ENCODE measurements at regions not wholly inside any gene's neighbourhood (a gene's known extent, or its start where the extent isn't known, plus 50 kb on each side); places are given as distances from the start of the nearest gene placed in this dataset.

DNA sequence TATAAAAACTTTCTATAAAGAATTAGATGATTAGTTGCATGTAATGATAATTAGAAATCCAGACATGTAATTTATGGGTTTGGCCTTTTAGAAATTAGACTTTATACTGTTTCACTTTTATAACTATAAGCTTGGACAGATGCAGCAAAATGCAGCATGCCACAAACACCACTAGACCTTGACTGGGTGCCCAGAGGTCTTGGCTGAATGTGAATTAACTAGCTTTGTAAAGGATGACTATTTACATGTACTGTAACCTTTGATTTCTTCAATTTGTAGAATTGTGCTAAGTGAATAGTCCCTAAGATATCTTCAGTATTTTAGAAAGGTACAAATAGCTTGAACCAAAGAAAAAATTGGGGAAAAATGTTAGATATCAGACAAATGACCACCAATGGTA, 2168.1 kb downstream of the MAT2B start:
- Histone ChIP-seq H3K27me3 (peaks cover 5% of the 10 kb centered on the region; the same call in 1 of the 2 replicates), H3K36me3 (no peaks in the 10 kb centered on the region), H3K4me3 (no peak overlapping the region), H3K27ac (no peak overlapping the region), H3K9me3 (replicated peaks) (no peaks in the 10 kb centered on the region), H3K4me1 (no peaks in the 10 kb centered on the region)
- DNase-seq: no peak

DNA sequence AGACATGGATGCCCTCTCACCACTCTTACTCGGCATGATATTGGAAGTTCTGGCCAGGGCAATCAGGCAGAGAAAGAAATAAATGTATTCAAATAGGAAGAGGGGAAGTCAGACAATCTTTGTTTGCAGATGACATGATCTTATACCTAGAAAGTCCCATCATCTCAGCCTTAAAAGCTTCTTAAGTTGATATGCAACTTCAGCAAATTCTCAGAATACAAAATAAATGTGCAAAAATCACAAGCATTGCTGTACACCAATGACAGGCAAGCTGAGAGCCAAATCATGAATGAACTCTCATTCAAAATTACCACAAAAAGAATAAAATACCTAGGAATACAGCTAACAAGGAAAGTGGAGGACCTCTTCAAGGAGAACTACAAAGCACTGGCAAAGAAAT, 2190.4 kb downstream of the MAT2B start:
- no peaks in the 10 kb centered on the region for H3K36me3 ChIP-seq
- no peak for DNase-seq
- H3K9me3 ChIP-seq (replicated peaks): no peaks in the 10 kb centered on the region
- no peaks in the 10 kb centered on the region for H3K4me1 ChIP-seq
- no peak overlapping the region for H3K4me3 ChIP-seq
- no peaks in the 10 kb centered on the region for H3K27me3 ChIP-seq
- H3K27ac ChIP-seq: no peak overlapping the region

DNA sequence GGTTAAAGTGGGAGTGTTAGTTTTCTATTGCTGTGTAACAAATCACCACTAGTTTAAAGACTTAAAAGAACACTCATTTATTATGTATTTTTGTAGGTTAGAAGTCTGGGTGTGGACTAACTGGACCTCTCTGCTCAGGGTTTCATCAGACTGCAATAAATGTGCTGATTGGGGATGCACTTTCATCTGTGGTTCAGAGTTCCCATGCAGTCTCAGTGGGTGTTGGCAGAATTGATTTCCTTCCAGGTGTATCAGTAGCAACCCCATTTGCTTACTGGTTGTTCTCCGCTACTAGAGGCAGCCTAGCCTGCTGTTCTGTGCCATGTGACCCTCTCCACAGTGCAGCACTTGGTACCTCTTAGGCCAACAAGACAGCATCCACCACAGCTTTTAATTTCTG, 2200.5 kb downstream of the MAT2B start:
- no peaks in the 10 kb centered on the region for H3K36me3 ChIP-seq
- peaks cover 3% of the 10 kb centered on the region; the same call in 1 of the 2 replicates for H3K27me3 ChIP-seq
- no peak overlapping the region for H3K27ac ChIP-seq
- H3K9me3 ChIP-seq (replicated peaks): no peaks in the 10 kb centered on the region
- H3K4me3 ChIP-seq: no peak overlapping the region
- no peak for DNase-seq
- H3K4me1 ChIP-seq: no peaks in the 10 kb centered on the region

DNA sequence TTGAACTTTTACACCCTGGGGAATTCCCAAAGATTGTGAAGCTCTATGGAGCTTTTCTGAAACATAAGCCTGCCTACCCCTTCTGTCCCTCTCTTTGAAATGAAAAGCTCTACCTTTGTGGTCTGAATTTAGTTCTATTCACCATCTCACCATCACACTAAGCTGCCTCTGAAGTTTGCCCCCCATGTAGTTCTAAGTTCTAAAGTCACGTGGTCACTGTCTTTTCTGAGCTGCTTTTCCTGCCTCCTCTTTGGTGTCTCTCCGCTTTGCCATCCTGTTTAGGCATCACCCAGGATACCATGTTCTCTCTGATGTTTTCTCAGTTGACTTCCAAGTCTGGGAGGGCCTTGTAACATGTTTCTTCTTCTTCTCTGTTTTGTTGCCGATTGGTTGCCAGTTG, 2206.6 kb downstream of the MAT2B start:
- H3K27me3 ChIP-seq: peaks cover 3% of the 10 kb centered on the region; the same call in 1 of the 2 replicates
- H3K4me3 ChIP-seq: no peak overlapping the region
- H3K4me1 ChIP-seq: no peaks in the 10 kb centered on the region
- no peak for DNase-seq
- no peak overlapping the region for H3K27ac ChIP-seq
- H3K36me3 ChIP-seq: no peaks in the 10 kb centered on the region
- no peaks in the 10 kb centered on the region for H3K9me3 ChIP-seq (replicated peaks)

DNA sequence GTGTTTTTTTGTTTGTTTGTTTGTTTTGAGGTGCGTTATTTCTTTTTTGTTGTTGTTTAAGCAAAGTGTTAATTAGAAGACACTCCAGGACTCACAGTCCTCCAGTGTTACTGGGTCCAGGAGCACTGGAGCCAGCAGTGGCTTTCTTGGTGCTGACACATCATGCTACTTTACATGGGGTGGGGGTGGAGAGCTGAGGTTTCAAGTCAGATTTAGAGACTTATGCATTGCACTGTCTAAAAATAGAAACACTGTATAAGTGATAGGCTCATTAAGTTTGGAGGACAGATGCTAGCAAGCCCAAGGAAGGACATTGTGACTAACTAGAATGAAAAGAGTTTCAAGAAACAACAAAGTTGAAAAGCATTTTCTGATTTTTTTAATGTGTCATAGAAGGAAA, 2209.2 kb downstream of the MAT2B start:
- no peak overlapping the region for H3K27ac ChIP-seq
- H3K36me3 ChIP-seq: no peaks in the 10 kb centered on the region
- no peaks in the 10 kb centered on the region for H3K9me3 ChIP-seq (replicated peaks)
- DNase-seq: no peak
- H3K27me3 ChIP-seq: no peaks in the 10 kb centered on the region
- H3K4me3 ChIP-seq: no peak overlapping the region
- no peaks in the 10 kb centered on the region for H3K4me1 ChIP-seq

DNA sequence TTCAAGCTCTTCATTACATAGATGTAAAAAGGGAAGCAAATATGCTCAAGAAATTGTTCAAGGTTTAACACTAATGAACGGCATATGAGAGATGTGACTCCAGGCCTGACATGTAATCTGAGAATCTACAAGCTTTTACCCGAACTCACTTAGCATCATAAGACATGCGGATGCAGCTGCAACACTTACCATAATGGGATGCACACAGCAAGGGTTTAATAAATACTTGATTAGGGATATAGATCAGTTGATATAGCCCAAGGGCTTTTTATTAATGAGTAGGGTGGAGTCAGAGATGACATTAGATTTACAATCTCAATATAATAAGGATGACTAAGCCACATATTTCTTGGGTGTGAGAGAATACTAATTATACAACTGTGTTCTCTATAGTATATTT, 2215.5 kb downstream of the MAT2B start:
- no peak overlapping the region for H3K27ac ChIP-seq
- H3K36me3 ChIP-seq: no peaks in the 10 kb centered on the region
- H3K9me3 ChIP-seq (replicated peaks): no peaks in the 10 kb centered on the region
- no peaks in the 10 kb centered on the region for H3K4me1 ChIP-seq
- no peak overlapping the region for H3K4me3 ChIP-seq
- H3K27me3 ChIP-seq: peaks cover 4% of the 10 kb centered on the region
- DNase-seq: no peak

DNA sequence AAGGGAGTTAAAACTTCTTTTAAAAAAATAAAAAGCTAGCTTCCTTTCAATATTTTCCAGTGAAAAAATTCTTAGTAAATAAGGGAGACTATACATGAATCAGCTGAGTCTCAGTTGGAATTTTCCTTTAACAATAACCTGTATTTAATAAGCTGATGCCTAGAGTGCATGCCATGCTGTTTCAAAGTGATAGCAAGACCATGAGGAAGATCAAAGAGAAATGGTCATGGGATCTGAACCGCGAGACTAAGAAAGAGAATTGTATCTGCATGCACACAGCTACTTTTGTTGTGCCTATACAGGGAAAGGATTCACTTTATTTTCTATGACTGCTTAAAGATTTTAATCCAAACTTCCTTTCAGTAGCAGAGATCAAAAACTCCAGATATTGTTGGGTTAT, 2217.0 kb downstream of the MAT2B start:
- no peaks in the 10 kb centered on the region for H3K9me3 ChIP-seq (replicated peaks)
- no peak overlapping the region for H3K27ac ChIP-seq
- H3K36me3 ChIP-seq: no peaks in the 10 kb centered on the region
- H3K4me3 ChIP-seq: no peak overlapping the region
- no peak for DNase-seq
- peaks cover 4% of the 10 kb centered on the region for H3K27me3 ChIP-seq
- no peaks in the 10 kb centered on the region for H3K4me1 ChIP-seq

DNA sequence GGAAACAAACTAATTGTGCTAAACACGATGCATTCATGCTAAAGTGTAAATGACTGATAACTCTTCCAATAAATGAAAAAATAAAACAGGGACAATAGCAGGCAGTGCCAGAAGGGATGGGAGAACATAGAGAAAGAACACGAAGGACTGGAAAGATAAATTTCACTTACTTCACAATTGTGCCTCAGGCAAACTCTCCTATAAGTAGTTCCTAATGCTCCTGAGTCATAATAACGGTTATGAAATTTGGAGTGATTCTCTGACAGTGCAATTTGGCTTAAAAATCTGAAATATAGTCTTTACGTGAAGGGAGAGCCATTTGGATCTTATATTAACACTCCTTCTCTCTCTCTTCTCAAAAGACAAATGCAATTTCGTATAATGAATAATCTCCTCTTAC, 2218.5 kb downstream of the MAT2B start:
- Histone ChIP-seq H3K4me3 (no peak overlapping the region), H3K27ac (no peak overlapping the region), H3K9me3 (replicated peaks) (no peaks in the 10 kb centered on the region), H3K27me3 (peaks cover 4% of the 10 kb centered on the region), H3K36me3 (no peaks in the 10 kb centered on the region), H3K4me1 (no peaks in the 10 kb centered on the region)
- no peak for DNase-seq

DNA sequence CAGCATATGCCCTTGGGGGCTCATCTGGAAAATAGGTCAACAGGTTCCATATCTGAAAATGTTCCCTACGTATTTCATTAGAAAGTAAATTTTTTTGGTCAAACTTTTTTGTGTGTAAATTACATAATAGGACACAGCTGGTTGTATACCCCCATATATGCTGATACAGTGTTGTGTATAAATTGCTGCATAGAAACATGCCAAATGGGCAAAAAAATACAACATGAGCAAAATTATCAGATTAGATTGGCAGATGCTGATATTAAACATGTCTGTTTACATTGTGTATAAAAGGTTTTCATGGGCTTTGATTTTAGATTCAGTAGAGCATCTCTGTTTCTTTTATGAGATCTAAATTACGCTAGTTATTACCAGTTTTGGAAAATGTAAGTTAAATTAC, 2223.0 kb downstream of the MAT2B start:
- H3K36me3 ChIP-seq: no peaks in the 10 kb centered on the region
- H3K27me3 ChIP-seq: no peaks in the 10 kb centered on the region; the same call in 1 of the 2 replicates
- no peaks in the 10 kb centered on the region for H3K9me3 ChIP-seq (replicated peaks)
- H3K4me3 ChIP-seq: no peak overlapping the region
- DNase-seq: no peak
- H3K27ac ChIP-seq: no peak overlapping the region
- no peaks in the 10 kb centered on the region for H3K4me1 ChIP-seq

DNA sequence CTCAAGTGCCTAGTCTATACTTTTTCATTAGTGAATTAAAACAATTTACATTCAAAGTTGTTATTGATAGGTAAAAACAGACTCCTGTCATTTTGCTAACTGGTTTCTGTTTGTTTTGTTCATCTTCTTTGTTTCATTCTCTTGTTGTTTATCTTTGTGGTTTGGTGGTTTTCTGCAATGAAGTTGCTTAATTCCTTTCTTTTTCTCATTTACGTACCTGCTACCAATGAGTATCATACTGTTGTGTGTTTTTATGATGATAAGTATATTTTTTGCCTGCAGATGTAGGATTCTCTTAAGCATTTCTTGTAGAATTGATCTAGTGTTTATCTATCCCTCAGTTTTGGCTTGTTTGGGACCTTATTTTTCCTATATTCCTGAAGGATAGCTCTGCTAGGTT, 2230.0 kb downstream of the MAT2B start:
- no peak overlapping the region for H3K4me3 ChIP-seq
- H3K27ac ChIP-seq: no peak overlapping the region
- no peaks in the 10 kb centered on the region for H3K9me3 ChIP-seq (replicated peaks)
- no peaks in the 10 kb centered on the region for H3K27me3 ChIP-seq
- no peak for DNase-seq
- no peaks in the 10 kb centered on the region for H3K4me1 ChIP-seq
- H3K36me3 ChIP-seq: no peaks in the 10 kb centered on the region

DNA sequence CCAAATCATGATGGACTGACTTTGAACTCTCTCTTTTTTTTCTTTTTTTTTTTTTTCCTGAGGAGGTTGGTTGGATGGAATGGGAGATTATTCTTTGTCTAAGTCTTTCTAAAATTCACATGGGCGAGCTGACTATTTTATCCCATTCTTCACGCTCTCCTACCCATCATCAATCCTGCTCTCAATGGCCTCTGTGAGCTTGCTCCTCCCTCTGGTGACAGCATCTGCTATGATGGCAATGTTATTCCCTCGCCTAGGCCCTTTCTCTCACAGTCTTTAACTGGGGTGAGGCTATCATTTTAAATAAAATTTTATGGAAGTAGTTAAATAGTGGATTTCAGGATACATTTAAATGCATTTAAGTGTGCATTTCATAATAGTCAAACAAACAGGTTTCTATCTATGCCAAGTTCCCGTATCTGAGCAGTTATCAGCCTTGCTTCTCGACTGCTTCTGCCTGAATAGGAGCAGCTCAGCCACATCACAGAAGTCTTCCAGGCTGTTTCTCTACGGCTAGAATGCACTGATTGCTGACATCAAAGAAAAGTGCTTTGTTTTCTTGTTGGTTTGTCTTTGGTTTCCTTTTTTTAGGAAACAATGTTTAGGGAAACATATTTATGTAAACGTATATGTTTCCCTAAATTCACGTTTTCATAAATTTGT, 2233.8 kb downstream of the MAT2B start:
- DNase-seq: no peak
- H3K27ac ChIP-seq: no peak overlapping the region
- no peaks in the 10 kb centered on the region for H3K27me3 ChIP-seq
- no peak overlapping the region for H3K4me3 ChIP-seq
- H3K4me1 ChIP-seq: no peaks in the 10 kb centered on the region
- no peaks in the 10 kb centered on the region for H3K36me3 ChIP-seq
- H3K9me3 ChIP-seq (replicated peaks): no peaks in the 10 kb centered on the region

DNA sequence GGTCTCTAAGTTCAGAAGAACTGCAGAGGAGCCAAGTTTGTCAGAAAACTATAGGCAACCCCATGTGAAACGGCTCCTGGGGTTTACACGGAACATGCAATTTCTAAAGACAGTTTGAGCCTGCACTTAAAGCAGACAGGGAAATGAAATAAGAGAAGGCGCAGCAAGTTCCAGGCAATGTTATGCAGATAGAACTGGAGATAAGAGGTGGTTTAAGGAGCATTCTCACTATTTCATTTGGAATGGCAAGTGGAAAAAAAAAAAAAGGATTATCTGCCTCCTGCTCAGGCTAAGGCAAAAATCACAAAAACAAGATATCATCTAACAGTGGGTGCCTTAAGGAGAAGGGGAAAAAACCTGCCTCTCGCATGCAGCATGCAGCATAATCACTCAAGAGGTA, 2252.4 kb downstream of the MAT2B start:
- H3K36me3 ChIP-seq: no peaks in the 10 kb centered on the region
- no peak overlapping the region for H3K27ac ChIP-seq
- no peaks in the 10 kb centered on the region for H3K9me3 ChIP-seq (replicated peaks)
- no peak overlapping the region for H3K4me3 ChIP-seq
- H3K27me3 ChIP-seq: no peaks in the 10 kb centered on the region
- DNase-seq: no peak
- H3K4me1 ChIP-seq: no peaks in the 10 kb centered on the region

DNA sequence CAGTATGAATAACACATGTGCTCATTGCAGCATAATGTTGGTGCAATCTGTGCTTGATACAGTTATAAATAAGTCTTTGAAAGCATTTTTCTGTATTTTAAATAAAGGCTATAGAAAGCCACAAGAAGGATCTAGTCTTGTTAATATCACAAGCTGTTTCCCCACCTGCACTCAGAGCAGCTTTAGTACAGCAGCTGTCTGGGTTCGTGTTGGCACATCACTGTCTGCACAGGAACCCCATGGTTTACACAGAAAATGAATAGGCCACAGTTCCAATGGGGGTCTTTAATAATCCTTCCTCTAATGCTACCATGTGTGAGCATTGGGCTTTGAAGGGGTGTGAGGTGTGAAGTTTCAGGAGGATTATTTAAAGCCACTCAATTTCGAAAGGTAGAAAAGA, 2269.7 kb downstream of the MAT2B start:
- H3K36me3 ChIP-seq: no peaks in the 10 kb centered on the region
- H3K27me3 ChIP-seq: no peaks in the 10 kb centered on the region
- no peaks in the 10 kb centered on the region for H3K4me1 ChIP-seq
- no peak overlapping the region for H3K4me3 ChIP-seq
- H3K27ac ChIP-seq: no peak overlapping the region
- no peaks in the 10 kb centered on the region for H3K9me3 ChIP-seq (replicated peaks)
- no peak for DNase-seq

DNA sequence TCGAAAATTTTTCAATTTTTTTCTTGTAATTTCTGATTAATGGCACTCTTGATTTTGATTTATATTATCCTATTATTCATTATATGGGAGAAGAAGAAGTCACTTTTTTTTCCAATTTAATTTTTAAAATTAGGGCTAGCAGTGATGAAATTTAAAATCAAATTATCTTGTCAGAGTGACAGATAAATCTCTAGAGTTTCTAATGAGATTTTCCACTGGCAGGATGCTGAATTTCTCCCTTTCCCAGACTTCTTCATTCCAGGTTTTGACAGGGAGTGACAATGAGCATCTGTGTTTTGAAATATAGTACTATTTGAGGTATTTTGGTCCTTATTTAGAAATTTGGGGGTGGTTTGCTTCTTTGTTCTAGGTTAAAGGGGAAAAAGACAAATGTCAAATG, 2274.1 kb downstream of the MAT2B start:
- H3K4me3 ChIP-seq: no peak overlapping the region

DNA sequence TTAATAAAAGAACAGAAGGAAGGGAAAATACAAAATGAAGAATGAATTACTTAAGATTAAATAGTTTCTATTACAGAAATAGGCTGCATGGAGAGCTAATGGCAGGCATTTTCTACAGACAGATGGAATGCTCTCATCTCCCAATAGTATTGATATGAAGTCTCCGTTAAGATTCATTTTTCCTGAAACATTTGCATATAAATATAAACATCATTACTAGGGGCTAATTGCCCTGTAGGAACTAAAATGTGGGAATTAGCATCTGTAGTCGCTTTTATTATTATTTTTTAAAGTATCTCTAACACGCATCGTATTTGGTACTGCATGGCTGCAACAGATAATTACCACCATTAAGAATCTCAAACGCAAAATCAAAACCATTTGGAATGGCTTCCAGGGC, 2275.5 kb downstream of the MAT2B start:
- Histone ChIP-seq H3K4me3 (no peak overlapping the region), H3K4me1 (no peaks in the 10 kb centered on the region), H3K9me3 (replicated peaks) (no peaks in the 10 kb centered on the region), H3K36me3 (no peaks in the 10 kb centered on the region), H3K27me3 (no peaks in the 10 kb centered on the region), H3K27ac (no peak overlapping the region)
- DNase-seq: no peak

More for the DNA sequence above, 2274.1 kb downstream of the MAT2B start:
- H3K27me3 ChIP-seq: no peaks in the 10 kb centered on the region
- no peak overlapping the region for H3K27ac ChIP-seq
- no peaks in the 10 kb centered on the region for H3K36me3 ChIP-seq
- H3K4me1 ChIP-seq: no peaks in the 10 kb centered on the region
- DNase-seq: no peak
- H3K9me3 ChIP-seq (replicated peaks): no peaks in the 10 kb centered on the region

DNA sequence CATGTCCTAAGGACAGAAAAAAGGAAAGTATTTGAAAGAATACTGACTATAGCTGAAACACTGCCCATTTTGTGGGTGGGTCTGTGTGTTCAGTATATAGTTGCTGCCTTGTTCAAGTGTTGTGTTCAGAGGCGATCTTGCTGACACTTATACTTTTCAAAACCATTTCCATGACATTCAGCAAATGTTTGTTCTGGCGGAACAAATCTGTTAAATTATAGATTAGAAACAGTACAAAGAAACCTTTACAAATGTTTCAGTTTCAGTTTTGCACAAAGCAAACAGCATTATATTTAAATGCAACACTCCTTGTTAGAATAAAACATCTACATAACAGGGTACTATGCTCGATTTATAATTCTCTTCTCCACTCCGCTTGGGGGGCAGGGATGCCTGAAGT, 2276.3 kb downstream of the MAT2B start:
- Histone ChIP-seq H3K4me3 (no peak overlapping the region), H3K36me3 (no peaks in the 10 kb centered on the region), H3K4me1 (no peaks in the 10 kb centered on the region), H3K27me3 (no peaks in the 10 kb centered on the region), H3K27ac (no peak overlapping the region), H3K9me3 (replicated peaks) (no peaks in the 10 kb centered on the region)
- DNase-seq: no peak
